ENCODE measurements at regions not wholly inside any gene's neighbourhood (a gene's known extent, or its start where the extent isn't known, plus 50 kb on each side); places are given as distances from the start of the nearest gene placed in this dataset.

- DNase-seq (ENCODE audit: insufficient read length, low spot score) (no peak), FAIRE-seq (peak; percentile 91)
- no peak for TF ChIP-seq CTCF (IDR thresholded peaks at IDR 0.05; ENCODE audit: insufficient read depth, missing control alignments)
These were observed 169.9 kb downstream of the MC4R start for GRCh38 chr18:60202708-60203107.

DNA sequence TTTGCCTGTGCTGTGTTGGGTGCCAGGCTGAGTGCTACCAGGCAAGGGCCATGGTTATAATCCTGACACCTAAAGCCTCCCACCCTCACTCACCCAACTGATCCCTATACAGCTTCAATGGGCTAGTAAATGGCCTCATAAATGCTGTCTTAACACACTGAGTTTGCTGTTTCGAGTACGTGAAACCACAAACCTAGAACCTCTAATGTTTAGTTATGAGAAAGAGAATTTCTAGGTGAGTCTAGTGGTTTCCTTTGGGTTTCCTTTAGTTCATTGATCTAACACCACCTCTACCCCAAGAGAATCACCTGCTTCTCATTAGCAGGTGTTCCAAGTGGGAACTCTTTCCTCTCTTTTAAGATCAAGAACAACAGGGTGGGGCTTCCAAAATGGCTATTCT is 172.0 kb downstream of the MC4R start:
- no peak for TF ChIP-seq CTCF (IDR thresholded peaks at IDR 0.05; ENCODE audit: insufficient read depth, missing control alignments)
- FAIRE-seq (no peak), DNase-seq (ENCODE audit: insufficient read length, low spot score) (no peak)

GRCh38 chr18:60199505-60199904 is 173.1 kb downstream of the MC4R start:
- DNase-seq (ENCODE audit: insufficient read length, low spot score), result no peak
- no peak for FAIRE-seq
- TF ChIP-seq CTCF (IDR thresholded peaks at IDR 0.05; ENCODE audit: insufficient read depth, missing control alignments), result no peak

DNA sequence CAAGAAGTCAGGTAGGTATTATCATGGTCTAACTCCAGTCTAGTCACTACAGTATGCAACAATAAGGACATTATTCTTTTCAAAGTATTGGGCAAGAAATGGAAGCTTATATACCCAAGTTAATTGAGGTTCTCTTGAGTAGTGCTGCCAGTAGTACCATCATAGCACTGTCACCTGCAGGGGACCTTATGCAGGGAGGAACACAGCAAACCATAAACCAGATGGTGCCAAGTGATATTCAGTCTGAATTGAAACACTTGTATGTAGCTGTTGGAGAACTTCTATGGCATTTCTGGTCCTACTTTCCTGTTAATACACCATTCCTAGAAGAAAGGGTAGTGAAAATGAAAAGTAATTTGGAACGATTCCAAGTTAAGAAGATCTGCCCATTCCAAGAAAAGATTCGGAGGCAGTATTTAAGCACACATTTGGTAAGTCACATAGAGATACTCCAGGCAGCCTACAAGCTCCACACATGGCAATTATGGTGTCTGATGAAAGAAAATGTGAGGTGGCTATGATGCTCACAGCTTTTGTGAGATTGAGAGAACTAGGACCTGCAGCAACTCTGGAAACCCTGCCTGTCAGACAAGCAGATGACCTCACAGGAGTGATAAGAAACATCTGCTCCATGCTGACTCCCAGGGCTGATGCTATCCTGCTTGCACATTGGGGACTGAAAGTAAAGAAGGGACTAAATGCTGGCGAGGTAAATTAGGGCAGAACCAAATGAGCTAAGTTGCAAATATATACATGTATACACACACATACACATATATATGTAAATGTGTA is 174.7 kb downstream of the MC4R start:
- DNase-seq (ENCODE audit: insufficient read length, low spot score), result no peak
- TF ChIP-seq CTCF (IDR thresholded peaks at IDR 0.05; ENCODE audit: insufficient read depth, missing control alignments), result no peak
- no peak for FAIRE-seq

DNA sequence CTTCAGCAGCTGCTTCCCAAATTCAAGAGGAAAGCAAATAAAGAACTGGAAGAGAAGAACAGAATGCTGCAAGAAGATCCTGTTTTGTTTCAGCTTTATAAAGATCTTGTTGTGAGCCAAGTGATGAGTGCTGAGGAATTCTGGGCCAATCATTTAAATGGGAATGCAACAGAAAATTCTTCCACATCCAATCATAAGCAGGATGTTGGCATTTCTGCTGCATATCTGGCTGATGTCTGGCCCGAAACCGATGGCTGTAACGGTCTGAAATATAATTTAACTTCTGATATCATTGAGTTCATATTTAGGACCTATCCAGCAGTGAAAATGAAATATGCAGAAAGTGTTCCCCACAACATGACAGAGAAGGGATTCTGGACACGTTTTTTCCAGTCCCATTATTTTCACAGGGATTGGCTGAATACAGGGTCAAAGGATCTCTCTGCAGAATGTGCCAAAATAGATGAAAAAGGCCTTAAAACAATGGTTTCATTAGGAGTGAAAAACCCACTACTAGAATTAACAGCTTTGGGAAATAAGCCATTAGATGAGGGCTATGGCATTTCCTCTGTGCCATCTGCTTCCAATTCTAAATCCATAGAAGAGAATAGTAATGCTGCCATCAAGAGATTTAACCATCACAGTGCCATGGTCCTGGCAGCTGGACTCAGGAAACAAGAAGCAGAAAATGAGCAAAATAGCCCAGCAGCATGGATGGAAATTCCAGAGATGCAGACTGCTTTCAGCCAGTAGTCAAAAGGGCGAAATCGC is 175.6 kb downstream of the MC4R start:
- no peak for DNase-seq (ENCODE audit: insufficient read length, low spot score)
- peak; percentile 97 for FAIRE-seq
- peak; percentile 5 for TF ChIP-seq CTCF (IDR thresholded peaks at IDR 0.05; ENCODE audit: insufficient read depth, missing control alignments)

- no peak for DNase-seq (ENCODE audit: insufficient read length, low spot score)
- no peak for FAIRE-seq
These were observed 178.8 kb downstream of the MC4R start for GRCh38 chr18:60193780-60194179.

More at GRCh38 chr18:60193780-60194179, 178.8 kb downstream of the MC4R start:
- TF ChIP-seq CTCF (IDR thresholded peaks at IDR 0.05; ENCODE audit: insufficient read depth, missing control alignments), result no peak
